ENCODE measurements at regions not wholly inside any gene's neighbourhood (a gene's known extent, or its start where the extent isn't known, plus 50 kb on each side); places are given as distances from the start of the nearest gene placed in this dataset.

DNA sequence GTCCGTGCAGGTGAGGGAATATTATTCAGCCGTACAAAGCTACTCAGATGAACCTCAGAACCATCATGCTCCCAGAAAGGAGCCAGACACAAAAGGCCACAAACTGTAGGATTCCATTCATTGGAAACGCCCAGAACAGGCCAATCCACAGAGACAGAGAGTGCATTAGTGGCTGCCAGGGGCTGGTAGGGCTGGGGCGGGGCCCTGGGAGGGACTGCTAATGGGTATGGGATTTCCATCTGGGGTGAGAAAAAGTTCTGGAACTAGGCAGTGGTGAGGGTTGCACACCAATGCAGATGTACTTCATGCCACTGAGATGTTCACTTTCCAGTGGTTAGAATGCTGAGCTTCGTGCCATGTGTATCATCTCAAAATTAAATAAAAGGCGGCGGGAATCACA, 101.1 kb downstream of the RFLNA start:
- H3K27ac Mint-ChIP-seq = no peak overlapping the region
- H3K4me1 Mint-ChIP-seq = peaks cover 34 to 49% of the 10 kb centered on the region in 2 donors
- no peaks in the 10 kb centered on the region for H3K27me3 Mint-ChIP-seq
- H3K4me3 Mint-ChIP-seq = no peak overlapping the region
- ATAC-seq (replicated peaks) (no peak), DNase-seq (no peak)
- no peaks in the 10 kb centered on the region for H3K9me3 Mint-ChIP-seq
- H3K36me3 Mint-ChIP-seq = peaks cover 58 to 73% of the 10 kb centered on the region in 2 donors

DNA sequence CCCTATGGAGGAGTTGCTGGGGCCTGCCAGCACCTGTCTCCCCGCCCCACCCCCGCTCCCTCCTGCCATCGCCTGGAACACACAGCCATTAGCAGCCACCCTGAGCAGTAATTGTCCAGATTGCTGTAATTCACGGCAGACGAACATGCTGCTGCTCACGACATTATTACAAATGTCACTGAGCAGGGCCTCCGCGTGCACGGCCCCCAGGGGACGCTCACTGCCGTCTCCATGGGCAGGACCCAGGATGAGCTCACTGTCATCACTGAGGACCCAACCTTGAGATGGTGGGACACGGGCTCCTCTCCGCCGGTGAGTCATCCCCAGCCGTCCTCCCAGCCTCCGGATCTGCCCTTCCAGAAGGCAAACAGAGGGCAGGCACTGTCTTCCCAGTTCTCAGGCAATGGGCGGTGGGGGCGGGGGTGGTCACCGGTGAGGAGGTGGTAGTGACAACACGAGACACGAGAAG, 100.4 kb downstream of the RFLNA start:
- H3K27ac Mint-ChIP-seq = no peak overlapping the region
- DNase-seq (no peak), ATAC-seq (replicated peaks) (no peak)
- no peaks in the 10 kb centered on the region for H3K9me3 Mint-ChIP-seq
- no peaks in the 10 kb centered on the region for H3K27me3 Mint-ChIP-seq
- H3K4me1 Mint-ChIP-seq = peaks cover 38 to 55% of the 10 kb centered on the region in 2 donors
- H3K36me3 Mint-ChIP-seq = peaks cover 54 to 69% of the 10 kb centered on the region in 2 donors
- no peak overlapping the region for H3K4me3 Mint-ChIP-seq

DNA sequence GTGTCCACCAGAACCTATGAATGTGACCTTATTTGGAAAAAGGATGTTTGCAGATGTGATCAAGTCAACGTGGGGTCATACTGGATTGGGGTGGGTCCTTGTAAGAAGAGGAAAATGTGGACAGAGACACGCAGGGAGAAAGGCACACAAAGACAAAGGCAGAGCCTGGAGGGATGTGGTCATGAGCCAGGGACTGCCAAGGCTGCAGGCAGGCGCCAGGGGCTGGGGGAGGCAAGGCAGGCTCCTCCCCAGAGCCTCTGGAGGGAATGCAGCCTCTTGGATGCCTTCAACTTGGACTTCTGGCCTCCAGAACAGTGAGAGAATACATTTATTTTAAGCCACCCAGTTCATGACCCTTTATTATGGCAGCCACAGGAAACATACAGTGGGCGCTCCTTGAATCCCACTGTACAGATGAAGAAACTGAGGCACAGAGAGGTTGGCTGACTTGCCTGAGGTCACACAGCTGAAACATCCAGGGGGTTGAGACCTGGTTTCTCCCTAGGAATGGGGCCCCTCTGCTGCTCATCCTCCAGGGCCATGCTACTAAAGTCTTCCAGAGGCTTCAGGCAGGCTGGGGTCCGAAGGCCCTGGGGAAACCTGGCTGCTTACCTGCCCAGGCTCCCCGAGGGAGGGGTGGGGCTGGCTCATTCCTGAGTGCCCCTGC, 99.7 kb downstream of the RFLNA start:
- Mint-ChIP-seq H3K36me3 (peaks cover 52 to 68% of the 10 kb centered on the region in 2 donors), H3K4me1 (peaks cover 44 to 63% of the 10 kb centered on the region in 2 donors), H3K4me3 (no peak overlapping the region), H3K27ac (no peak overlapping the region), H3K9me3 (no peaks in the 10 kb centered on the region), H3K27me3 (no peaks in the 10 kb centered on the region)
- DNase-seq = no peak
- no peak for ATAC-seq (replicated peaks)

GRCh38 chr12:124393831-124394230, 98.9 kb downstream of the RFLNA start:
- H3K27ac Mint-ChIP-seq = no peak overlapping the region

DNA sequence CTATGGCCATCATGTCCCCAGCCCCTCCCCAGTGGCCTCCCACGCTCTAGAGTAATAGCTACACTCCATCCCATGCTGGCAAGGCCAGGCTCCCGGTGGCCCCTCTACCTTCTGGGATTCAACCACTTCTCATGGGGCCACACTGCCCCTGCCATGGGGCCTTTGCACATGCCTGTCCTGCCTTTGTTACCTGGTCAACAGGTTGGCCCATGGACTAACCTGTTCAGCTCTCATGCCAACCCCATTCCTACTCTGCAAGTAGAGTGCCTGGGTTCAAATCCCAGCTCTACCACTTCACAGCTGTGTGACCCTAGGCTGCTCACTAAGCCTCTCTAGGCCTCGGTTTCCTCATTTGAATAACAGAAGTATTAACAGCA, 98.5 kb downstream of the RFLNA start:
- Mint-ChIP-seq H3K4me1 (peaks cover 48 to 75% of the 10 kb centered on the region in 2 donors), H3K27me3 (no peaks in the 10 kb centered on the region), H3K27ac (peak overlapping the region; percentile 56), H3K4me3 (peak overlapping the region; percentile 41 to 49), H3K9me3 (no peaks in the 10 kb centered on the region), H3K36me3 (peaks cover 47 to 59% of the 10 kb centered on the region in 2 donors)
- ATAC-seq (replicated peaks) (no peak), DNase-seq (no peak)

More at GRCh38 chr12:124393831-124394230, 98.9 kb downstream of the RFLNA start:
- no peak for DNase-seq
- no peak for ATAC-seq (replicated peaks)
- H3K4me1 Mint-ChIP-seq = peaks cover 46 to 70% of the 10 kb centered on the region in 2 donors
- H3K4me3 Mint-ChIP-seq = no peak overlapping the region
- peaks cover 48 to 60% of the 10 kb centered on the region in 2 donors for H3K36me3 Mint-ChIP-seq
- no peaks in the 10 kb centered on the region for H3K27me3 Mint-ChIP-seq
- no peaks in the 10 kb centered on the region for H3K9me3 Mint-ChIP-seq

DNA sequence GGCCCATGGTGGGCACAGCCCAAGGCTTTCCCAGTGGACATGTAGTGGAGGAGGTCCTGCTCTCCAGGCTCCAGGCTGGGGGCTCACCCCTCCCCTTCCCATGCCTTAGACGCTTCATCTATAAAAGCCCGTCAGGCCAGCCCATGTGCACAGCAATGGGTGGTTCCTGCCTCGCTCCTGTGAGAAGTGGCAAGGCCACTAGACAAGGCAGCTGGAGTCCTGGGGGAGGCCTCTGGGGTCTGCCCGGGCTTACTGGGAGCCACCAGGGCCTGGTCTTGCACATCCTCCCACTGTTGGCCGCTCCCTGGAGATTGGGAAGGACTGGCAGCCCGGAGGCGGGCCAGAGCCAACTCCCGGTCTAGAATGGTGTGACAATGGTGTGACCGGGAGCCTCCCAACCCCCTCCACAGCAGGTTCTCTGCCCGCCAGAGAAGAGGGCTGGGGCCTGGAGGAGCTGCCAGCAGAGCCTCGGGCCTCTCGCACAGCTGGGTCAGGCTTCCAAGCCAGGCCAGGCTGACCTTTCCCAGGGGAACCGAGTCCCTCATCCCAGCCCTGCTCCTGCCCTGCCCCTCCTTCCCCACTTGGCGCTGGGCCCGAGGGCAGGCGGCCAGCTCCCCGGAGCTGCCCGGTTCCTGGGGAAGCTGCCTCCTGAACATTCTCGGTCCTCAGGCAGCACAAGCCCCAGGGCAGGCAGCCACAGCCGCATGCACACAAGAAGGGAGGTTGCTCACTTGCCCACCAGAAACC, 97.9 kb downstream of the RFLNA start:
- Mint-ChIP-seq H3K4me3 (peak overlapping the region; percentile 41 to 49), H3K4me1 (peaks cover 50 to 80% of the 10 kb centered on the region in 2 donors), H3K9me3 (no peaks in the 10 kb centered on the region), H3K36me3 (peaks cover 47 to 55% of the 10 kb centered on the region in 2 donors), H3K27ac (peak overlapping the region; percentile 71), H3K27me3 (no peaks in the 10 kb centered on the region)
- no peak for DNase-seq
- no peak for ATAC-seq (replicated peaks)

GRCh38 chr12:124392271-124392666, 97.4 kb downstream of the RFLNA start:
- DNase-seq (no peak), ATAC-seq (replicated peaks) (peak; percentile 2 to 4)
- Mint-ChIP-seq H3K36me3 (peaks cover 44 to 49% of the 10 kb centered on the region in 2 donors), H3K27ac (peak overlapping the region; percentile 98), H3K4me1 (peaks cover 50 to 81% of the 10 kb centered on the region in 2 donors), H3K4me3 (peak overlapping the region in 1 of 2 donors; percentile 25), H3K27me3 (no peaks in the 10 kb centered on the region), H3K9me3 (no peaks in the 10 kb centered on the region)

- H3K27ac Mint-ChIP-seq = peak overlapping the region; percentile 98
- peaks cover 50 to 81% of the 10 kb centered on the region in 2 donors for H3K4me1 Mint-ChIP-seq
- H3K4me3 Mint-ChIP-seq = peak overlapping the region; percentile 81 to 85
- no peaks in the 10 kb centered on the region for H3K9me3 Mint-ChIP-seq
- no peaks in the 10 kb centered on the region for H3K27me3 Mint-ChIP-seq
- ATAC-seq (replicated peaks) = peak; percentile 73 to 75
- DNase-seq = peak; percentile 76
- H3K36me3 Mint-ChIP-seq = peaks cover 39 to 44% of the 10 kb centered on the region in 2 donors
Measured at GRCh38 chr12:124391340-124392261, 96.7 kb downstream of the RFLNA start.

- DNase-seq (peak; percentile 55), ATAC-seq (replicated peaks) (peak; percentile 55)
- Mint-ChIP-seq H3K27me3 (no peaks in the 10 kb centered on the region), H3K4me1 (peaks cover 50 to 78% of the 10 kb centered on the region in 2 donors), H3K9me3 (no peaks in the 10 kb centered on the region), H3K36me3 (peaks cover 35 to 42% of the 10 kb centered on the region in 2 donors), H3K27ac (peak overlapping the region; percentile 98), H3K4me3 (peak overlapping the region; percentile 81 to 85)
Measured at GRCh38 chr12:124390442-124391097, 95.7 kb downstream of the RFLNA start.

GRCh38 chr12:124389725-124390441, 95.0 kb downstream of the RFLNA start:
- ATAC-seq (replicated peaks) (no peak), DNase-seq (no peak)
- Mint-ChIP-seq H3K36me3 (peaks cover 34 to 41% of the 10 kb centered on the region in 2 donors), H3K27me3 (no peaks in the 10 kb centered on the region), H3K4me3 (peak overlapping the region; percentile 81 to 85), H3K27ac (peak overlapping the region; percentile 98), H3K9me3 (no peaks in the 10 kb centered on the region), H3K4me1 (peaks cover 48 to 71% of the 10 kb centered on the region in 2 donors)

DNA sequence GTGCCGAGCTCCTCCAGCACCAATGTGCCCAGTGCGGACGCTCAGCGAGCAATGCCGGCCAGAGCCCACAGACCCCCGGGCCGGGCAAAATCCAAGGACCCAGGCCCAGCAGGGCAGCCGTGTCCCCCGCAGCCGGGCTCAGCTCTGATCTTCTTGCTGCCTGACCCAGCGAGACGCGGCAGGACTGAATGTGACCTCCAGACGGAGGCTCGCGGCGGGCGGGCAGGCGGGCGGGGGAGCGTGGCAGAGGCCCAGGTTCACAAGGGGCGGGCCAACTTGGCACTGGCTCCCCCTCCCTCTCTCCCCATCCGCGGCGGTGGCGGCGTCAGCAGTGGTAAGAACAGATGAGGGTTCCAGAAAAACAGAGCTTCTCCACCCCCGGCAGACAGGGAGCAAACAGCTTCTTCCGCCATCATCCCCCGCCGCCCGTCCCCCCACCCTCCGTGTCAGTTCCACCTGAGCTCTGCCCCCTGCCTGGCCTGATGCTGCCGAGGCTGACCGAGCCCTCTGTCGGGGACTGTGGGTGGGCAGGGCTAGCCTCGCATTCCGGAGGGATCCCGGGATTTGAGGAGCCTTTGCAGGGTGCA, 94.3 kb downstream of the RFLNA start:
- peak overlapping the region; percentile 64 to 77 for H3K4me3 Mint-ChIP-seq
- H3K27me3 Mint-ChIP-seq = no peaks in the 10 kb centered on the region
- peaks cover 46 to 65% of the 10 kb centered on the region in 2 donors for H3K4me1 Mint-ChIP-seq
- no peaks in the 10 kb centered on the region for H3K9me3 Mint-ChIP-seq
- H3K27ac Mint-ChIP-seq = peak overlapping the region; percentile 88
- peaks cover 35 to 41% of the 10 kb centered on the region in 2 donors for H3K36me3 Mint-ChIP-seq
- ATAC-seq (replicated peaks) (peak; percentile 40 to 51), DNase-seq (peak; percentile 54)

- Mint-ChIP-seq H3K27ac (peak overlapping the region; percentile 88), H3K9me3 (no peaks in the 10 kb centered on the region), H3K27me3 (no peaks in the 10 kb centered on the region), H3K36me3 (peaks cover 30 to 36% of the 10 kb centered on the region in 2 donors), H3K4me1 (peaks cover 44 to 60% of the 10 kb centered on the region in 2 donors), H3K4me3 (peak overlapping the region; percentile 81)
- DNase-seq (peak; percentile 41), ATAC-seq (replicated peaks) (peak; percentile 31 to 32)
Measured at GRCh38 chr12:124388679-124389137, 93.8 kb downstream of the RFLNA start.
